PFSK-1 (cell line): ENCODE measurements at regions not wholly inside any gene's neighbourhood (a gene's known extent, or its start where the extent isn't known, plus 50 kb on each side); places are given as distances from the start of the nearest gene placed in this dataset.

ENCODE experiments used
- POLR2AphosphoS5 ChIP-seq: IDR thresholded peaks from 2 replicates; pipeline ENCODE4 v1.6.1; 2012; ENCODE audit warnings: low read depth, mild to moderate bottlenecking, control low read depth, low read length, moderate library complexity
- SIN3A ChIP-seq: IDR thresholded peaks from 2 replicates; pipeline ENCODE4 v1.6.1; 2012; ENCODE audit warnings: mild to moderate bottlenecking, low read length, moderate library complexity, borderline replicate concordance; ENCODE audit not compliant: insufficient read depth
- TF ChIP-seq, protein P1 (sequence below), 2 experiments: IDR thresholded peaks; 2 replicates each; pipeline versions ENCODE4 v1.6.1 to v1.8.0; 2011 to 2012; ENCODE audit warnings: low read depth in 2 of 2, low read length in 2 of 2, control low read depth in 1 of 2, inconsistent platforms in 1 of 2, mild to moderate bottlenecking in 1 of 2, moderate library complexity in 1 of 2; ENCODE audit not compliant: insufficient read depth in 1 of 2

DNA sequence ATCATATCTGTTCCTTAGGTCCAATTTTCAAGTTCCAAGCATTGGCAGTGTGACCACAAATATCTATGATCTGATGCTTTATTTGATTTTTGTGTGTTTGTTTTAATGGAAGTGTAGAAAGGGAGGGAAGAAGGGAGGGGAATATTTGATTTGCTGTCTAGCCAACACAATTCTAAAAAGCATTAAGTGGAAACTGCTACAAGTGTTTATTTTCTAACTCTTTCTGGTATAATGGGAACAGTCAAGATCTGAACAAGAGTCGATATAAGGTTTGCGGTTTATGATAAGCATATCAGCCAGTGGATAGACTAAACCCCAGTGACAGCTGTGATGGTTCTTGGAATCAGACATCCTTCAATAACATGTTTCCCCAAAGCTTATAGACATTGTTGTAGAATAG is 267.8 kb upstream of the SNX7 start:
- TF ChIP-seq POLR2AphosphoS5 (no peak), SIN3A (no peak)
- TF ChIP-seq, protein P1, sequence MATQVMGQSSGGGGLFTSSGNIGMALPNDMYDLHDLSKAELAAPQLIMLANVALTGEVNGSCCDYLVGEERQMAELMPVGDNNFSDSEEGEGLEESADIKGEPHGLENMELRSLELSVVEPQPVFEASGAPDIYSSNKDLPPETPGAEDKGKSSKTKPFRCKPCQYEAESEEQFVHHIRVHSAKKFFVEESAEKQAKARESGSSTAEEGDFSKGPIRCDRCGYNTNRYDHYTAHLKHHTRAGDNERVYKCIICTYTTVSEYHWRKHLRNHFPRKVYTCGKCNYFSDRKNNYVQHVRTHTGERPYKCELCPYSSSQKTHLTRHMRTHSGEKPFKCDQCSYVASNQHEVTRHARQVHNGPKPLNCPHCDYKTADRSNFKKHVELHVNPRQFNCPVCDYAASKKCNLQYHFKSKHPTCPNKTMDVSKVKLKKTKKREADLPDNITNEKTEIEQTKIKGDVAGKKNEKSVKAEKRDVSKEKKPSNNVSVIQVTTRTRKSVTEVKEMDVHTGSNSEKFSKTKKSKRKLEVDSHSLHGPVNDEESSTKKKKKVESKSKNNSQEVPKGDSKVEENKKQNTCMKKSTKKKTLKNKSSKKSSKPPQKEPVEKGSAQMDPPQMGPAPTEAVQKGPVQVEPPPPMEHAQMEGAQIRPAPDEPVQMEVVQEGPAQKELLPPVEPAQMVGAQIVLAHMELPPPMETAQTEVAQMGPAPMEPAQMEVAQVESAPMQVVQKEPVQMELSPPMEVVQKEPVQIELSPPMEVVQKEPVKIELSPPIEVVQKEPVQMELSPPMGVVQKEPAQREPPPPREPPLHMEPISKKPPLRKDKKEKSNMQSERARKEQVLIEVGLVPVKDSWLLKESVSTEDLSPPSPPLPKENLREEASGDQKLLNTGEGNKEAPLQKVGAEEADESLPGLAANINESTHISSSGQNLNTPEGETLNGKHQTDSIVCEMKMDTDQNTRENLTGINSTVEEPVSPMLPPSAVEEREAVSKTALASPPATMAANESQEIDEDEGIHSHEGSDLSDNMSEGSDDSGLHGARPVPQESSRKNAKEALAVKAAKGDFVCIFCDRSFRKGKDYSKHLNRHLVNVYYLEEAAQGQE (IDR thresholded peaks at IDR 0.05; ENCODE audit: insufficient read depth in 1 of 2, low read depth in 2 of 2, low read length in 2 of 2): no peak
